Endothelial cell of umbilical vein (primary cell): ENCODE measurements at regions not wholly inside any gene's neighbourhood (a gene's known extent, or its start where the extent isn't known, plus 50 kb on each side); places are given as distances from the start of the nearest gene placed in this dataset.
"Not testable (repeated sequence)": the region's sequence is repeated elsewhere in the genome, so short reads cannot be mapped to it uniquely, and the experiment has no call there.

ENCODE experiments used
- BruUV-seq: library from RNA; stranded (reverse); fragments of 400-500 nt; replicated peaks from 2 replicates; lab custom pipeline; 2021; lab: Mats Ljungman, UMichigan
- CTCF ChIA-PET: fragments of 300-600, 350-600 bp; sonication (Branson Sonifier 250); formaldehyde crosslinking; loops from one replicate; lab custom pipeline; 2021; ENCODE audit warnings: antibody characterized with exemption, inconsistent platforms; lab: Charles Lee
- POLR2A ChIA-PET: fragments of 300-600, 350-600 bp; sonication (Branson Sonifier 250); formaldehyde crosslinking; loops from one replicate; lab custom pipeline; 2021; ENCODE audit warnings: antibody characterized with exemption, inconsistent platforms; lab: Charles Lee
- DNase-seq: peaks from one replicate; pipeline ENCODE4 v3.0.0-alpha.2; 2011; ENCODE audit warnings: low read depth, low spot score
- FAIRE-seq: peaks from 2 replicates; lab custom pipeline; 2011; peaks lifted over from hg19 to GRCh38; lab: Jason Lieb, UNC
- H2AFZ ChIP-seq: 2 replicates; pipeline ENCODE4 v1.6.0; 2012; ENCODE audit warnings: low read depth, low read length, control low read depth, inconsistent platforms
- H3K27ac ChIP-seq: 2 replicates; pipeline ENCODE4 v1.5.1; 2011; ENCODE audit warnings: low read depth, mild to moderate bottlenecking, control low read depth, low read length, moderate library complexity; ENCODE audit not compliant: insufficient read depth
- H3K27me3 ChIP-seq, 2 experiments: 2 replicates each; pipeline versions ENCODE4 v1.6.0 to v1.6.1; 2011; ENCODE audit warnings: low read length in 2 of 2, mixed read lengths in 1 of 2; ENCODE audit not compliant: control insufficient read depth in 2 of 2, insufficient read depth in 2 of 2
- H3K36me3 ChIP-seq, 2 experiments: 2 replicates in 1 of 2; 3 replicates in 1 of 2; pipeline ENCODE4 v1.5.1; 2011; ENCODE audit warnings: low read length in 2 of 2, mild to moderate bottlenecking in 1 of 2, moderate library complexity in 1 of 2; ENCODE audit not compliant: control insufficient read depth in 2 of 2, insufficient read depth in 2 of 2; ENCODE audit errors: extremely low read depth in 1 of 2
- H3K4me1 ChIP-seq: 3 replicates; pipeline ENCODE4 v1.5.1; 2011; ENCODE audit warnings: mild to moderate bottlenecking, low read length; ENCODE audit not compliant: control insufficient read depth, insufficient read depth; ENCODE audit errors: extremely low read depth
- H3K4me2 ChIP-seq: 2 replicates; pipeline ENCODE4 v1.6.1; 2011; ENCODE audit warnings: low read length, control low read depth, mixed read lengths; ENCODE audit not compliant: insufficient read depth
- H3K4me3 ChIP-seq, 3 experiments: fragments of 200-600 bp in 1 of 3; sonication (generic), shearing (Covaris generic) in 1 of 3; replicated peaks in 1 of 3; 2 replicates each; pipeline ENCODE4 v1.5.1; 2011 to 2016; ENCODE audit warnings: control low read depth in 3 of 3, low read length in 3 of 3, mild to moderate bottlenecking in 2 of 3, inconsistent platforms in 1 of 3, low read depth in 1 of 3, moderate library complexity in 1 of 3; ENCODE audit not compliant: insufficient read depth in 1 of 3
- H3K79me2 ChIP-seq: 2 replicates; pipeline ENCODE4 v1.6.0; 2012; ENCODE audit warnings: low read length, inconsistent platforms; ENCODE audit not compliant: control insufficient read depth, insufficient read depth
- H3K9ac ChIP-seq: replicated peaks from 2 replicates; pipeline ENCODE3; 2011; ENCODE audit warnings: low read length, control low read depth; ENCODE audit not compliant: insufficient read depth; ENCODE audit errors: extremely low read depth
- H3K9me1 ChIP-seq: replicated peaks from 3 replicates; pipeline ENCODE4 v1.6.0; 2011; ENCODE audit warnings: mild to moderate bottlenecking, low read length; ENCODE audit not compliant: control insufficient read depth, insufficient read depth; ENCODE audit errors: extremely low read depth
- H3K9me3 ChIP-seq: replicated peaks from 2 replicates; pipeline ENCODE4 v1.5.1; 2012; ENCODE audit warnings: low read length, inconsistent platforms; ENCODE audit not compliant: control insufficient read depth, insufficient read depth
- H4K20me1 ChIP-seq: replicated peaks from 2 replicates; pipeline ENCODE3; 2011; ENCODE audit warnings: mild to moderate bottlenecking, low read length; ENCODE audit not compliant: control insufficient read depth, insufficient read depth; ENCODE audit errors: extremely low read depth
- dilution Hi-C: fragments of 300-500 bp; cut with MboI; formaldehyde crosslinking; loops from one replicate; pipeline ENCODE4 v1.15.0; 2019; ENCODE audit warnings: low sequenced_read_pairs; ENCODE audit not compliant: extremely low pct_ligation_motif_present
- intact Hi-C: fragments of 100-400 bp; cut with micrococcal nuclease; formaldehyde crosslinking; loops from one replicate; pipeline ENCODE4 v1.10.0; 2022

DNA sequence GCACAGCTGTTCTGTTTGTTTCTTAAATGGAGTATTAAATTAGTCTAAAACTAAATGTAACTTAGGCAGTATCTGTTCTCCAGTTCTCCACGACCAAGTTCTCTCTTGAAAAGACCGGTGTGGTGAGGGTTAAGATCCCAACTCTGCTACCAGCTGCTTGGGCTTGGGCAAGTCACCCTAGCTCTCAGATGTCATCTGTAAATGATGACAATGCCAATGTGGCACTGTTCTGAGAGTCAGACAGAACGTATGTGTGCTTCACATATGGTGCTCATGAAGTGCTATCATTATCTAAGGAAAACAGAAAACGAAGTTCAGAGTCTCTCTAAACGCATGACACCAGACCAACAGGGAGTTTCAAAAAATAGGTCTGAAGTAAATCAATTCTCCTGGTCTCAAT lies 4025.0 kb upstream of the TPTE start:
- H3K36me3 ChIP-seq, DNase-seq, CTCF ChIA-PET, H3K9ac ChIP-seq, FAIRE-seq, dilution Hi-C loops, H3K4me3 ChIP-seq, H3K27me3 ChIP-seq, H3K79me2 ChIP-seq, H3K4me1 ChIP-seq, intact Hi-C loops, H3K4me2 ChIP-seq, H3K9me1 ChIP-seq, H3K27ac ChIP-seq, H2AFZ ChIP-seq, H4K20me1 ChIP-seq, BruUV-seq, POLR2A ChIA-PET, H3K9me3 ChIP-seq: not testable (repeated sequence)

DNA sequence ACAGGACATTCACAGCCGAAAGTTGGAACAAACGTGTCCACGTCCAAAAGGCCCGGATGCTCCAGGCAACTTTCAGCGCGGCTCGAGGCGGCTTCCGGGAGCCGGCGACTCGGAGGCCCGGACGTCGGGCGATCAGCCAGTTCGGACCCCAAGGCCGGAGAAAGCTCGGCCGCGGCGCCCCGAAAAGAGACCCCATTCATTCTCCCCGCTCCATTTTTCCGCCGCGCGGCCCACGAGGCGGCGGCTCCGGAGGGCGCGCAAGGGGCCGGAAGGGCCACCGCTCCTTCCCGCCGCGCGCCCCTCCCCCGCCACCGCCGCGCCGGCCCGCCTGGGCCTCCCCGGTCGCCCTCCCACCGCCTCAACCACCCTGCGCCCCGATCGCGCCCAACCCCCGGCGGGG lies 4022.7 kb upstream of the TPTE start:
- Histone ChIP-seq H3K9ac (peak overlapping the region; percentile 37), H3K27ac (peak overlapping the region; percentile 66), H3K4me3 (peak overlapping the region; percentile 20 to 42 (median 36))
- H3K4me2 ChIP-seq, H4K20me1 ChIP-seq, BruUV-seq, H3K9me1 ChIP-seq, FAIRE-seq, H3K27me3 ChIP-seq, H2AFZ ChIP-seq, POLR2A ChIA-PET, CTCF ChIA-PET, H3K9me3 ChIP-seq, H3K4me1 ChIP-seq, H3K79me2 ChIP-seq, intact Hi-C loops, H3K36me3 ChIP-seq, dilution Hi-C loops: not testable (repeated sequence)
- DNase-seq, result peak; percentile 0

DNA sequence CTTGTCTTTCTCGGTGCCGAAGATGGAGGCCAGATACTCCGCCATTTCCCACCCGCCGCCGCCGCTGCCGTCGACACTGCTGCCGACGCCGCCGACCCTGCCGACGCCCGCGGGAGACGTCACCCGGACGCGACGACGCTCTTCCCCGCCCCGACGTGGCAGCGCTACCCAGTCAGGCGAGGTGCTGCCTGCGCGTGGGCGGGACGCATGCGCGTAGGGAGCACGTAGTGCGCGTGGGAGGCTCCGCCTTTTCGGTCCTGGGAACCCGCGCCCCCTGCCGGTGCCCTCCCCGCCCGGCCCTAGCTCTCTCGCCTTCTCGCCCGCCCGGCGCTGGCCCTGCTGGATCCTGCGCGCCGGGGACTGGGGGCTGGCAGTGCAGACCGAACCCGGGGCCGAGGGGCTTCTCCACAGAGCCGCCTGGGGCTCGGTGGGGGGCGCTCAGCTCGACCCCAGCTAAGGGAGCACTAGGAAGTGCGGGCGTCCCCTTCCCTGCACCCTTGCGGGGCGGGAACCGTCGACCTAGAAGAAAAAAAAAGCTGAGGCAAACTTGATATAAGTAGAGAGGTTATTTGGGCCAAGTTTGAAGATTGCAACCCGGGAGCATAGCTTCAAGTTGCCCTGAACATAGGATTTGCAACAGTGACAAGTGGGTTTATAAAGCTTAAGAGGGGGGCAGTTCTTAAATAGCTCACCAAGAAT lies 4022.1 kb upstream of the TPTE start:
- DNase-seq, CTCF ChIA-PET, FAIRE-seq, H3K4me1 ChIP-seq, intact Hi-C loops, H3K27me3 ChIP-seq, H3K4me2 ChIP-seq, H4K20me1 ChIP-seq, BruUV-seq, POLR2A ChIA-PET, H3K79me2 ChIP-seq, dilution Hi-C loops, H3K9me1 ChIP-seq, H2AFZ ChIP-seq, H3K36me3 ChIP-seq, H3K9ac ChIP-seq, H3K4me3 ChIP-seq, H3K9me3 ChIP-seq, H3K27ac ChIP-seq: not testable (repeated sequence)

DNA sequence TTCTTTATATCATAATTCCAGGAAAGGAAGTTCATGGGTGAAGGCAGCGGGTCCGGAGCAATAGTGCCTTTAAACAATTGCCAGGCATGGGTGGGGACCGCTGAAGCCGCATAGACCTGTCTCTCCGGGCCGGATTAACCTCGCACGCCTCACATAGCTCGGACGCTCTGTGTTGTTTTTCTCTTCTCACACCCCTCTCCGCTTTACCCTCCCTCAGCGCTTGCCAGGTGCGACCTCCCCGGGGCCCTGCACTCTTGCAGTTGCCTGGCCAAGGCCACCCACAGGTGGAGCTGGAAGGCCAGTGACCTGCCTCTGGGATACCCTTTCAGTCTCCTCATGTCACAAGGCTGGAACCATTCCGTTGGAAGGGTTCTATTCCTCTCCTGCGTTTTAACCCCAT lies 4021.5 kb upstream of the TPTE start:
- H3K9me1 ChIP-seq, H3K27ac ChIP-seq, H3K4me1 ChIP-seq, FAIRE-seq, intact Hi-C loops, H4K20me1 ChIP-seq, H3K27me3 ChIP-seq, H3K4me2 ChIP-seq, DNase-seq, H3K9me3 ChIP-seq, dilution Hi-C loops, H3K79me2 ChIP-seq, H2AFZ ChIP-seq, H3K4me3 ChIP-seq, CTCF ChIA-PET, BruUV-seq, H3K36me3 ChIP-seq, H3K9ac ChIP-seq, POLR2A ChIA-PET: not testable (repeated sequence)
